ENCODE measurements at regions not wholly inside any gene's neighbourhood (a gene's known extent, or its start where the extent isn't known, plus 50 kb on each side); places are given as distances from the start of the nearest gene placed in this dataset.
"Not testable (repeated sequence)": the region's sequence is repeated elsewhere in the genome, so short reads cannot be mapped to it uniquely, and the experiment has no call there.

DNA sequence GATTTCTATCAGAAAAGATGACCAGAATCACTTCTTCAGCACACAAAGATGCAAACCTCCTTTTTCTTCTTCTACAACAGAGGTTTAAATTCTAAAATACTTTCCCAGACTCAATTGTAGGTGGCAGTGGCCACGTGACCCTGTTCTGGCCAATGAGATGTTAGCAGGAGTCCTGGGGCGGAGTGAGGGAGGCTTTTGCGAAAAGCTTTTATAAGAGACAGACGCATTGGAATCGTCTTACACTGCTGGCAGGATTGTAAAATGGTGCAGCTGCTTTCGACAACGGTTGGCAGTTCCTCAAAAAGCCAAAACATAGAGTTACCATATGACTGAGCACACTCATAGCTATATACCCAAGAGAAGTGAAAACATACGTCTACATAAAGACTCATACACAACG lies 87.0 kb upstream of the MAGI3 start:
- no peak for DNase-seq (ENCODE audit: low read depth)

DNA sequence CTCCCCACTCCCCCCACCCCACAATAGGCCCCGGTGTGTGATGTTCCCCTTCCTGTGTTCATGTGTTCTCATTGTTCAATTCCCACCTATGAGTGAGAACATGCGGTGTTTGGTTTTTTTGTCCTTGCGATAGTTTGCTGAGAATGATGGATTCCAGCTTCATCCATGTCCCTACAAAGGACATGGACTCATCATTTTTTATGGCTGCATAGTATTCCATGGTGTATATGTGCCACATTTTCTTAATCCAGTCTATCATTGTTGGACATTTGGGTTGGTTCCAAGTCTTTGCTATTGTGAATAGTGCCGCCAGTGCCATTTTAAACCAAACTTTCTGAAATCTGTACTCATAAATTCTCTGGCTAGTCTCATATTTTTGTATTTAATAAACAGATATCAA lies 85.3 kb upstream of the MAGI3 start:
- not testable (repeated sequence) for DNase-seq (ENCODE audit: low read depth)

DNA sequence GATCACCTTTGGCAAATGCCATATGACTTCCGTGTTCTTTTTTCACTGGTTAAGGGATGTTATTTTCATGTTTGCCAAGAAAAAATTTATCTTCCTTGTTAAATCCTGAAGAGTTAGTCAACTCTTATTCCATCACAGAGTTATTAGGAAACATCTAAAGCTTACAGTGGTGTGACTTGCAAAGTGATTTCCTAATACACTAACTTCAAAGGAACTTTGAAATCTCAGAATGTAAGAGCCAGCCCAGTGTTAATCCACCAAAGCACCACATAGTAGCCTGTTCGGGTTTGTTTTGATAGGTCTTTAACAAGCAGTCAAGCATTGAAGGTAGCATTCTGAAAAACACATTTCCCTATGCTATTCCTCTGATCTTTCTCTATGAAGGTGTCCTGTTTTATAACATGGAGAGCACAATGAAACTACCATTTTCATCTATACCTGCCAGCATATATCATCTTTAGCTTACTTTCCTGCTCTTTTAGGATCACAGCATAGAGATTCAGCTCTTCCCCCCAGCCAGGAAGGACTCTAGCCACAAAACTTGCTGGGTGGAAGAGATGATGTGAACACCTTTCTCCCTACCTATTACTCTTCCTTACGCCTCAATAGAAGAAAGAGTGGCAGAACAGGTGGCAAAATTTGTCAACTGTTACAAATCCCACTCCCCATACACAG lies 82.4 kb upstream of the MAGI3 start:
- DNase-seq (ENCODE audit: low read depth), result peak; percentile 3

DNA sequence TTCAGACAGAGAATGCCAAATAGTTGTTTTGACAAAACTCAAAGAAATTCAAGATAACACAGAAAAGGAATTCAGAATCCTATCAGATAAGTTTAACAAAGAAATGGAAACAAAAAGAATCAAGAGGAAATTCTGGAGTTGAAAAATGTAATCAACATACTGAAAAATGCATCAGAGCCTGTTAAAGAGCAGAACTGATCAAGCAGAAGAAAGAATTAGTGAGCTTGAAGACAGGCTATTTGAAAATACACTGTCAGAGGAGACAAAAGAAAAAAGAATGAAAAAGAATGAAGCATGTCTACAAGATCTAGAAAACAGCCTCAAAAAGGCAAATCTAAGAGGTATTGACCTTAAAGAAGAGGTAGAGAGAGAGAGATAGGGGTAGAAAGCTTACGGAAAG lies 77.7 kb upstream of the MAGI3 start:
- DNase-seq (ENCODE audit: low read depth), result not testable (repeated sequence)

DNA sequence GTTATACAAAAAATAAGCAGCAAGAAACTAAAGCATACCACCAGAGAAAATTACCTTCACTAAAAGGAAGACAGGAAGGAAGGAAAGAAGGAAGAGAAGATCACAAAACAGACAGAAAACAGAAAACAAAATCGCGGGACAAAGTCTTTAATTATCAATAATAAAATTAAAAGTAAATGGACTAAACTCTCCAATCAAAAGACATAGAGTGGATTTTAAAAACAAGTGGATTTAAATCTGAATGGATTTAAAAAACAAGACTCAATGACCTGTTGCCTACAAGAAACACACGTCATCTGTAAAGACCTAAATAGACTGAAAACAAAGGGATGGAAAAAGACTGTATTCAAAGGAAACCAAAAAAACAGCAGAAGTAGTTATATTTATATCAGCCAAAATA lies 75.7 kb upstream of the MAGI3 start:
- DNase-seq (ENCODE audit: low read depth), result no peak

DNA sequence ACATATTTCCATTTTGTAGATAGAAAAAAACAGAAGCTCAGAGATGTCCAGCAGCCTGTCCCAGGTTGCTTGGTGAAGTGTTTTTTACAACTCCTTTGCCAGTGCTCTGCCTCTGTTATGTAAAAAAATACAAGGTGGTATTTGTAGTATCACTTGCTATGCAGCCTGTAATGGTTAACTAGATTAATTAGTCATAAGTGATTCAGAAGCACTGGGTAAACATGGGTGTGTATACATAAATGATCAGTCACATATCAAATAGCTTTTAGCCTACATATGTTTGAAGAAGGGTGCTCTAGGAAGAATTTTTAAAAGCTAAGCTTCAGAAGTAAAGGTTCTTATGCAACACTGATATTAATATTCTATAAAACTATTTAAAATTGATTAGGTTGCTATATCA lies 70.0 kb upstream of the MAGI3 start:
- no peak for DNase-seq (ENCODE audit: low read depth)

DNA sequence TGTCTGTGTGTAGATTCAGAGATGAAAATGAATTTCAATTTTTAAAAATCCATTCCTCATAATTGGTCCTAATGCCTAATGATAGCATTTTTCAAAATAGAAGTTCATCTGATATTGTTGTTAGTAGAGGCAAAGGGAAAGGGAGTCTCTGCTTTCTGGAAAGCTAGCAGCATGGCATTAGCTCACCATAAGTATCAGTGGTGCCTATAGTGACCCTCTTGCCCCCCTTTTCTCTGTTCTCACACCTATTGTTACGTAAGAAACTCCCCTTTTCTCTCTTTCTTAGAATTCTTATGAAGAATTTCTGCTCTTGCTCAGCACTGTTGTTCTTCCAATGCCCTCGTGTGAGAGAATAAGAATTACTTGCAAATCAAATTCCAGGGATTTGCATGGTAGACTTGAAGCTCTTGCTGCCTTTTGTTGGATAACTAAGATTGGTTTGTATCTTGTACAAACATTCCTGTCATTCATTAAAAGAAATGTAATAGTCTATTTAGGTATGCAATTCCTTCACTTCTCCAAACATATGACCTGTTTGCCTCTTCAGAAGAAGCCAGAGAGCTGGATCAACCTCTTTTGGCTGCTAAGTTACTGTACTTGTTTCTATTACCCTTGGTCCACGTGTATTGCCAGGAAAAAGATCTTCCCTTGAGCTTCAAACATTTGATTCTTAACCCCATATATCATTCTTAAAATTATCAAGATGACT lies 69.2 kb upstream of the MAGI3 start:
- no peak for DNase-seq (ENCODE audit: low read depth)

DNA sequence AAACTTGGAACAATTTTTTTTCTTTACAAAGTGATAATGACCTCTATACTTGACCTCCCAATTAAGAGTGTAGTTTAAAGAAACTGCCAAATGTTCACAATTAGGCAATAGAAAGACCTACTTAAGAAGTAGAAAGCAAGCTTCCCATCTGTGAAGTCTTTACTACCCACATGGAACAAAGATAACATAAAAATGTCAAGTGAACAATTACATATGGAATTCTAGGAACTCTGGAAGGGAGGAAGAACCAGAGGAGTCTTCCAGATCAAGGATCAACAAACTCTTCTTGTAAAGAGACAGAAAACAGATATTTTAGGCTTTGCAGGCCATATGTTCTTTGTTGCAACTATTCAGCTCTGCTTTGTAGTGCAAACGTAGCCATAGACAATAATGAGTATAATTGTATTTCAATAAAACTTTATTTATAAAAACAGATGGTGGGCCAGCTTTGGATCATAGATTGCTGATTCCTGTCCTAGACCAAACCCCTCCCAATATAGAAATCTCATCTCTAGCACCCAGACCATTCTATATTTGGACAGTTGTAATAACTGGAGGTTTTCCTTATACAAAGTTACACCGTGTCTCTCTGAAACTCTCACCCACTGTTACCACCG lies 68.4 kb upstream of the MAGI3 start:
- DNase-seq (ENCODE audit: low read depth), result no peak

DNA sequence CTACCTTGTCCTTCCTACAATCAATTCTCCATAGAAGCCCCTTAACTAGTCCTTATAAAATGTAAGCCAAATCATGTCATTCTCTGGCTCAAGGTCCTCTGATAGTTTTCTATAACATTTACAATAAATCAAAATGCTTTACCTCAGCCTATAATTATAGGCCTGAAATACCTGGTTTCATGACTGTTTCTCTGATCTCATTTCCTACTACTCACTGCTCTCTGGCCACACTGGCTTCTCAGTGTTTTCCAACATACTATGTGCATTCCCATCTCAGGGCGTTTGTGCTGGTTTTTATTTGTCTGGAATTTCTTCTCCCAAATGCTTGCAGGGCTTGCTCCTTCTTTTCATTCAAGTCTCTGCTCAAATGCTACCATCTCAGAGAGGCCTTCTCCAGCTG lies 67.9 kb upstream of the MAGI3 start:
- no peak for DNase-seq (ENCODE audit: low read depth)

DNA sequence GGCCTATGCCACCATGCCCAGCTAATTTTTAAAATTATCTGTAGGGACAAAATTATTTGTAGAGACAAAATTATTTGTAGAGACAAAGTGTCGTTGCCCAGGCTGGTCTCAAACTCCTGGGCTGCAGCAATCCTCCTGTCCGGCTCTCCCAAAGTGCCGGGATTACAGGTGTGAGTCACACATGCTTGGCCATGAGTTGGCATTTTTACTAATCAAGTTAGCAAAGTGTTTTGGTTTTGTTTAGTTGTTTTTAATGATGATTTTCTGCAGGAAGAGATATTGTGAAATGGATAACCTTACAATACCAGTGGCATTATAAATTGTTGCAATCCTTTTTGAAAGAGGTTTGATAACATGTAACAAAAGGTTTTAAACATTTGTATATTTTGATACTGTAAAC lies 65.3 kb upstream of the MAGI3 start:
- DNase-seq (ENCODE audit: low read depth), result no peak

DNA sequence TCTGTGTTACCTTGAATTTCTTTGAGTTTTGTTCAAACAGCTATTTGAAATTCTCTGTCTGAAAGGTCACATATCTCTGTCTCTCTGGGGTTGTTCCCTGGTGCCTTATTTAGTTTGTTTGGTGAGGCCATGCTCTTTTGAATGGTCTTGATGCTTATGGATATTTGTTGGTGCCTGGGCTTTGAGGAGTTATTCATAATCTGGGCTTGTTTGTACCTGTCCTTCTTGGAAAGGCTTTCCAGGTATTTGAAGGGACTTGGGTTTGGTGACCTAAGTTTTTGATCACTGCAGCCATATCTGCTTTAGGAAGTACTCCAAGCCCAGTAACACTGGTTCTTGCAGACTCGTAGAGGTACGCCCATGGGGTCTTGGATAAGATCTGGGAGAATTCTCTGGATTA lies 63.3 kb upstream of the MAGI3 start:
- DNase-seq (ENCODE audit: low read depth), result no peak

DNA sequence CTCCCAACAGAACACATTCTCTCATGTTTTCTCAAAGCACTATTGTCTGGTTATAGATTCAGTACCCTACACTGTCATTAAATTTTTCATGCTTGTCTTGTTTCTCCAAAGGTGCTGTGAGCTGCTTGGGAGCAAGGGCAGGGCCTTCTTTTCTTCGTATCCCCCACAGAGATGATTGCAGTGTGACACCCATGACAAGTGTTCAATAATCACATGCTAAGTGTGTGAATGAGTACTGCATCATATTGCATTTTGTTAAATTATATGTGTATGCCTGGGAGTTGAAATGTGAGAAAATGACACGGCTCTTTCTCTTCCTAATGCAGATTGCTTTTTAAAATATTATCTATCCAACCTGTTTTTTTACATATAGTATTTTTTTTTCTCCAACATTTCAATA lies 57.3 kb upstream of the MAGI3 start:
- no peak for DNase-seq (ENCODE audit: low read depth)

DNA sequence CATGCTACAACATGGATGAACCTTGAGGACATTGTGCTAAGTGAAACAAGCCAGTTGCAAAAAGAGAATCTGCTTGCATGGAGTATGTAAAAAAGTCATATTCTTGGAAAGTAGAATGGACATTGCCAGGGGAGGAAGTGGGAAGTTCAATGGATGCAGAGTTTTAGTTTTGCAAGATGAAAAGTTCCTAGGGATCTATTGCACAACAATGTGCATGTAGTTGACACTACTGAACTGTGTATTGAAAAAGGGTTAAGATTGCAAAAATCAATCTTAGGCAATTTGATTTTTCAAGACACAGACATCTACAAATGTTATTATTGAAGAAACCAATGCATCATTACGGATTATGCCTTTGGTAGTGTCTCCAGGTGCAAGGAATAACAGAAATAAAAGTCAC lies 50.3 kb upstream of the MAGI3 start:
- DNase-seq (ENCODE audit: low read depth), result no peak
